ENCODE measurements at regions not wholly inside any gene's neighbourhood (a gene's known extent, or its start where the extent isn't known, plus 50 kb on each side); places are given as distances from the start of the nearest gene placed in this dataset.
"Not testable (repeated sequence)": the region's sequence is repeated elsewhere in the genome, so short reads cannot be mapped to it uniquely, and the experiment has no call there.

DNA sequence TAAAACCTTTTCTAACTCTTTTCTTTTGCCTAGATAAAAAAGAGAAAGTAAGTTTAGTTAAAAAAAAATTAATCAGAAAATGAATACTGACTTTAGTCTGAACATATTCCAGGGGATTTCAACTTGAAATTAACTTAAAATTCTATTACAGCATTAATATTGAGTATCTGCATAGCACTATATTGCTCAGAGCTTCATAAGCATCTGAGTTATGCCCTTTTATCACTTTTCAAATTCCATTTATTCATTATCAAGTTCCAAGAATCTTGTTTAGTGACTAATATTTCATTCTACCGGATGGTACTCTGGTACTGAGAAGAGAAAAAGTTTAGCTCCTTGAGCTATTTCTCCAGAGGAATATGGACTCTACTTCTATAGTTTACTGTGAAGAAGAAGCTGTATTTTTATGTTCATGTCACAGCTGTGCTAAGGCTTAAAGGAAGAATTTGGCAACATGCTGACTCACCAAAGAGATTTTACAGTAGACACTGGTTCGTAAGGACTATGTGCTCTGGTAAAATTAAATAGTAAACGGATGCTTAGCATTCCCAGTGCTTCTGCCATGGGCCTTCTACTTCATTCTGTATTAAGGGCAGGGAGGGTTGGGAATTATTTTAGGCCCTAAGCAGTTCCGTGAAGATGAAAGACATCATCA is 285.2 kb upstream of the SEMA6A start:
- Mint-ChIP-seq H3K27me3 (ENCODE audit: low read depth in 2 of 2) (no peaks in the 10 kb centered on the region), H3K4me3 (no peak overlapping the region), H3K27ac (no peak overlapping the region), H3K9me3 (peaks cover 4 to 14% of the 10 kb centered on the region in 2 donors), H3K4me1 (no peaks in the 10 kb centered on the region), H3K36me3 (no peaks in the 10 kb centered on the region)
- Histone ChIP-seq H3K36me3 (ENCODE audit: control insufficient read depth, insufficient read depth, low read length) (no peaks in the 10 kb centered on the region), H3K27ac (ENCODE audit: low read length) (no peak overlapping the region), H3K4me3 (ENCODE audit: low read length) (no peak overlapping the region), H3K4me1 (ENCODE audit: control insufficient read depth, insufficient read depth, low read length) (no peaks in the 10 kb centered on the region), H3K9me3 (ENCODE audit: control insufficient read depth, insufficient read depth, low read length) (no peaks in the 10 kb centered on the region), H3K27me3 (ENCODE audit: control insufficient read depth, insufficient read depth, low read length) (no peaks in the 10 kb centered on the region)
- DNase-seq (no peak), ATAC-seq (no peak)
- TF ChIP-seq, protein P1, sequence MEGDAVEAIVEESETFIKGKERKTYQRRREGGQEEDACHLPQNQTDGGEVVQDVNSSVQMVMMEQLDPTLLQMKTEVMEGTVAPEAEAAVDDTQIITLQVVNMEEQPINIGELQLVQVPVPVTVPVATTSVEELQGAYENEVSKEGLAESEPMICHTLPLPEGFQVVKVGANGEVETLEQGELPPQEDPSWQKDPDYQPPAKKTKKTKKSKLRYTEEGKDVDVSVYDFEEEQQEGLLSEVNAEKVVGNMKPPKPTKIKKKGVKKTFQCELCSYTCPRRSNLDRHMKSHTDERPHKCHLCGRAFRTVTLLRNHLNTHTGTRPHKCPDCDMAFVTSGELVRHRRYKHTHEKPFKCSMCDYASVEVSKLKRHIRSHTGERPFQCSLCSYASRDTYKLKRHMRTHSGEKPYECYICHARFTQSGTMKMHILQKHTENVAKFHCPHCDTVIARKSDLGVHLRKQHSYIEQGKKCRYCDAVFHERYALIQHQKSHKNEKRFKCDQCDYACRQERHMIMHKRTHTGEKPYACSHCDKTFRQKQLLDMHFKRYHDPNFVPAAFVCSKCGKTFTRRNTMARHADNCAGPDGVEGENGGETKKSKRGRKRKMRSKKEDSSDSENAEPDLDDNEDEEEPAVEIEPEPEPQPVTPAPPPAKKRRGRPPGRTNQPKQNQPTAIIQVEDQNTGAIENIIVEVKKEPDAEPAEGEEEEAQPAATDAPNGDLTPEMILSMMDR (IDR thresholded peaks at IDR 0.05): no peak
- 86% methylated on average over 3 of the region's 4 CpGs for WGBS (ENCODE audit: insufficient coverage)
- intact Hi-C loops (cut with micrococcal nuclease): no loop called here

DNA sequence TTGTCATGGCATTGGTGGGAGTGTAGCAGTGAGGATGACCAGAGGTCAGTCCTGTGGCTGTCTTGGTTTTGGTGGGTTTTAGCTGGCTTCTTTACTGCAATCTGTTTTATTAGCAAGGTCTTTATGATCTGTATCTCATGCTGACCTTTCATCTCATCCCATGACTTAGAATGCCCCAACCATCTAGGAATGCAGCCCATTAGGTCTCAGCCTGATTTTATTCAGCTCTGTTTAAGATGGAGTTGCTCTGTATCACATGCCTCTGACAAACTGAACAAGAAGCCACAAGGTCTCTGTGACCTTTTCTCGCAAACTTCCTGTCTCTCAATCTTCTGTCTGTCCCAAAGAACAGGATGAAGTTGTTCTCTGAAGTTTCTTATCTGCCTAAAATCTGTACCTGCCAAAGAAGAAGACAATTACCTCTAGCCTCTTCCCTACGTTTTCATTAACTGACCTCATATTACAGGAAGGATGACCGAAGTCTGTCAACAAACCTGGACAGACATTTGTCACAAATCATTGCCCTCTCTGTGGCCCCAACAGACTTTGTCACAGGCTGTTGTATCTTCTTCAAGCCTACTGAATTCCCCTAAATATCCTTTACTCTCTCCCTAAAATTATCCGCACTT is 284.2 kb upstream of the SEMA6A start:
- intact Hi-C loops (cut with micrococcal nuclease): no loop called here
- no peak for ATAC-seq

DNA sequence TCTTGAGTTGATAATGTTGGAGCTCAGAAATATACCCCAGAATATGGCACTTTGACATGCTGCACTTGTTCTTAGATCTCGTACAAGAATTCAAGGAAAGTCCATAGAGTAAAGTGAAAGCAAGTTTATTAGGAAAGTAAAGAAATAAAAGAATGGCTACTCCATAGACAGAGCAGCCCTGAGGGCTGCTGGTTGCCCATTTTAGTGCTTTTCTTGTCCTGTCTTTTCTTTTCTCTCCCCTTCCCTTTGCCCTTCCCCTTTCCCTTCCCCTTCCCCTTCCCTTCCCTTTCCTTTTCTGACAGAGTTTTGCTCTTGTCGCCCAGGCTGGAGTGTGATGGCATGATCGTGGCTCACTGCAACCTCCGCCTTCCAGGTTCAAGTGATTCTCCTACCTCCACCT is 283.4 kb upstream of the SEMA6A start:
- 86% methylated on average over 4 of the region's 4 CpGs for WGBS (ENCODE audit: insufficient coverage)

More for the DNA sequence above, 284.2 kb upstream of the SEMA6A start:
- Mint-ChIP-seq H3K9me3 (peaks cover 5 to 14% of the 10 kb centered on the region in 2 donors), H3K4me3 (no peak overlapping the region), H3K4me1 (no peaks in the 10 kb centered on the region), H3K36me3 (no peaks in the 10 kb centered on the region), H3K27ac (no peak overlapping the region), H3K27me3 (ENCODE audit: low read depth in 2 of 2) (no peaks in the 10 kb centered on the region)
- 85% methylated on average over 3 of the region's 4 CpGs for WGBS (ENCODE audit: insufficient coverage)
- no peaks in the 10 kb centered on the region for H3K36me3 ChIP-seq (ENCODE audit: control insufficient read depth, insufficient read depth, low read length)
- H3K4me3 ChIP-seq (ENCODE audit: low read length): no peak overlapping the region
- TF ChIP-seq, protein P1 (IDR thresholded peaks at IDR 0.05): no peak
- H3K4me1 ChIP-seq (ENCODE audit: control insufficient read depth, insufficient read depth, low read length): no peaks in the 10 kb centered on the region
- H3K27ac ChIP-seq (ENCODE audit: low read length): no peak overlapping the region
- DNase-seq: no peak
- no peaks in the 10 kb centered on the region for H3K27me3 ChIP-seq (ENCODE audit: control insufficient read depth, insufficient read depth, low read length)
- H3K9me3 ChIP-seq (ENCODE audit: control insufficient read depth, insufficient read depth, low read length): no peaks in the 10 kb centered on the region

DNA sequence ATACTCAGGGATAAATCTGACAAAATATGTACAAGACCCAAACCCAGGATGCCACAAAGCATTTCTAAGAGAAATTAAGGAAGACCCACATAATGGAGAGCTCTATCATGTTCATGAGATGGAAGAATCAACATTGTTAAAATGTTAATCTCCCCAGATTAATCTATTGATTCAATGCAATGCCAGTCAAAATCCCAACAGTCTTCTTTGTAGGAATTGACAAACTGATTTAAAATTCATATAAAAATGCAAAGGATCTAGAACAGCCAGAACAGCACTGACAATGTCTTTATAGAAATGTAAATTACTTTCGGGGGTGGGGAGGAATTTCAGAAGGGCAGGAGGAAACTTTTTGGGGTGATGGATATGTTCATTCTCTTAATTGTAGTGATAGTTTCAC is 281.6 kb upstream of the SEMA6A start:
- Mint-ChIP-seq H3K4me3 (no peak overlapping the region), H3K36me3 (no peaks in the 10 kb centered on the region), H3K4me1 (no peaks in the 10 kb centered on the region), H3K9me3 (peaks cover 2 to 8% of the 10 kb centered on the region in 2 donors), H3K27me3 (ENCODE audit: low read depth in 2 of 2) (no peaks in the 10 kb centered on the region), H3K27ac (no peak overlapping the region)
- Histone ChIP-seq H3K4me1 (ENCODE audit: control insufficient read depth, insufficient read depth, low read length) (no peaks in the 10 kb centered on the region), H3K36me3 (ENCODE audit: control insufficient read depth, insufficient read depth, low read length) (no peaks in the 10 kb centered on the region), H3K27me3 (ENCODE audit: control insufficient read depth, insufficient read depth, low read length) (no peaks in the 10 kb centered on the region), H3K4me3 (ENCODE audit: low read length) (no peak overlapping the region), H3K27ac (ENCODE audit: low read length) (no peak overlapping the region), H3K9me3 (ENCODE audit: control insufficient read depth, insufficient read depth, low read length) (no peaks in the 10 kb centered on the region)
- intact Hi-C loops (cut with micrococcal nuclease): no loop called here
- DNase-seq (no peak), ATAC-seq (no peak)
- 100% methylated on average over 1 of the region's 1 CpG for WGBS (ENCODE audit: insufficient coverage)
- TF ChIP-seq, protein P1 (IDR thresholded peaks at IDR 0.05): no peak

More for the DNA sequence above, 283.4 kb upstream of the SEMA6A start:
- H3K4me3 ChIP-seq (ENCODE audit: low read length); H3K4me3 Mint-ChIP-seq; H3K27me3 Mint-ChIP-seq (ENCODE audit: low read depth in 2 of 2); H3K4me1 Mint-ChIP-seq; intact Hi-C loops (cut with micrococcal nuclease); DNase-seq; H3K27me3 ChIP-seq (ENCODE audit: control insufficient read depth, insufficient read depth, low read length); ATAC-seq; H3K36me3 ChIP-seq (ENCODE audit: control insufficient read depth, insufficient read depth, low read length); H3K27ac ChIP-seq (ENCODE audit: low read length); H3K9me3 ChIP-seq (ENCODE audit: control insufficient read depth, insufficient read depth, low read length); H3K4me1 ChIP-seq (ENCODE audit: control insufficient read depth, insufficient read depth, low read length); H3K36me3 Mint-ChIP-seq; H3K27ac Mint-ChIP-seq: not testable (repeated sequence)
- H3K9me3 Mint-ChIP-seq: peaks cover 6 to 14% of the 10 kb centered on the region in 2 donors
